Fibroblast of mammary gland (primary cell): ENCODE measurements at regions not wholly inside any gene's neighbourhood (a gene's known extent, or its start where the extent isn't known, plus 50 kb on each side); places are given as distances from the start of the nearest gene placed in this dataset.
A peak's percentile ranks its signal among the peaks of the same experiment; 100 is the strongest.

ENCODE experiments used
- DNase-seq: peaks from one replicate; pipeline ENCODE4 v3.0.0-alpha.2; 2010; ENCODE audit warnings: low read depth
- H3K4me3 ChIP-seq: 2 replicates; pipeline ENCODE4 v1.5.1; 2011; ENCODE audit warnings: low read depth, mild to moderate bottlenecking, low read length, moderate library complexity; ENCODE audit not compliant: control insufficient read depth
- TF ChIP-seq, protein P1 (sequence below): conservative IDR thresholded peaks from 2 replicates; pipeline ENCODE4 v1.5.1; 2011; ENCODE audit warnings: low read depth, low read length, inconsistent platforms; ENCODE audit not compliant: control insufficient read depth, insufficient read depth

- H3K4me3 ChIP-seq, result no peak overlapping the region
Observed at GRCh38 chr6:145189836-145190235, 545.5 kb downstream of the EPM2A start.

GRCh38 chr6:145194389-145194788, 540.9 kb downstream of the EPM2A start:
- no peak overlapping the region for H3K4me3 ChIP-seq
- no peak for DNase-seq
- TF ChIP-seq, protein P1, sequence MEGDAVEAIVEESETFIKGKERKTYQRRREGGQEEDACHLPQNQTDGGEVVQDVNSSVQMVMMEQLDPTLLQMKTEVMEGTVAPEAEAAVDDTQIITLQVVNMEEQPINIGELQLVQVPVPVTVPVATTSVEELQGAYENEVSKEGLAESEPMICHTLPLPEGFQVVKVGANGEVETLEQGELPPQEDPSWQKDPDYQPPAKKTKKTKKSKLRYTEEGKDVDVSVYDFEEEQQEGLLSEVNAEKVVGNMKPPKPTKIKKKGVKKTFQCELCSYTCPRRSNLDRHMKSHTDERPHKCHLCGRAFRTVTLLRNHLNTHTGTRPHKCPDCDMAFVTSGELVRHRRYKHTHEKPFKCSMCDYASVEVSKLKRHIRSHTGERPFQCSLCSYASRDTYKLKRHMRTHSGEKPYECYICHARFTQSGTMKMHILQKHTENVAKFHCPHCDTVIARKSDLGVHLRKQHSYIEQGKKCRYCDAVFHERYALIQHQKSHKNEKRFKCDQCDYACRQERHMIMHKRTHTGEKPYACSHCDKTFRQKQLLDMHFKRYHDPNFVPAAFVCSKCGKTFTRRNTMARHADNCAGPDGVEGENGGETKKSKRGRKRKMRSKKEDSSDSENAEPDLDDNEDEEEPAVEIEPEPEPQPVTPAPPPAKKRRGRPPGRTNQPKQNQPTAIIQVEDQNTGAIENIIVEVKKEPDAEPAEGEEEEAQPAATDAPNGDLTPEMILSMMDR, result no peak

More at GRCh38 chr6:145189836-145190235, 545.5 kb downstream of the EPM2A start:
- no peak for DNase-seq
- TF ChIP-seq, protein P1, result no peak

DNA sequence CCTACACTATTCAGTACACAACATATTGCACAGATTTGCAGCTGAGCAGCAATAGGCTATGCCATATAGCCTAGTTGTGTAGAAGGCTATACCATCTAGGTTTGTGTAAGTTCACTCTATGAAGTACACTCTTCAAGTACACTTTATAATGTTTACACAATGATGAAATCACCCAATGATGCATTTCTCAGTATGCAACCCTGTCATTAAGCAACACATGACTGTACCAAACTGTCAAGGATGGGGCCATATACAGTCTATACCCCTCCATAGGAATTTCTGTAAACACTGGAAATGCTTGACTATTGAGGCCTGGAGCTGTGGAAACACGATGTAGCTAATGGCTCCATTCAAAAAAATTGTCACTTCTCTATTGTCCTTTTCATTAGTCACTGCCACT, 535.4 kb downstream of the EPM2A start:
- peak; percentile 74 for DNase-seq
- H3K4me3 ChIP-seq, result no peak overlapping the region
- TF ChIP-seq, protein P1, result no peak

DNA sequence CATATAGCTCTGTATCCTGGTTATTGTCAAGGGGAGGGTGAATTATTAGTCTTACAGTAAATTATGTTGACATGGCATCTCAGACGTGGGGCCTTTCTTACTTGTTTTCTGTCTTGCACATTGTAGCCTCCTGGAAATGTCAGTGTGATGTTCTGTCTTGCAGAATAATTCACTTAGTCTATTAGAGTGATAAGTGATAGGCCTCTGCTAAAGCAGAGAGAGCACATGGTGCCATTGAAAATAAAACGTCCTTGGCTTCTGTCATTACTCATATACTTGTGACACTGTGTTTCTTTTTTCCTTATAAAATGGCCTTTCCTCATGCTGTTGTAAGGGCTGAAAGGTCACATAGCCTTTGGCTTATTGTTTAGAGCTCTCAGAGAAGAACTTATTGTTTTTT, 531.0 kb downstream of the EPM2A start:
- no peak for DNase-seq
- TF ChIP-seq, protein P1, result no peak

GRCh38 chr6:145206247-145206907, 528.9 kb downstream of the EPM2A start:
- H3K4me3 ChIP-seq, result no peak overlapping the region
- TF ChIP-seq, protein P1, result no peak

More for the DNA sequence above, 531.0 kb downstream of the EPM2A start:
- H3K4me3 ChIP-seq, result no peak overlapping the region

DNA sequence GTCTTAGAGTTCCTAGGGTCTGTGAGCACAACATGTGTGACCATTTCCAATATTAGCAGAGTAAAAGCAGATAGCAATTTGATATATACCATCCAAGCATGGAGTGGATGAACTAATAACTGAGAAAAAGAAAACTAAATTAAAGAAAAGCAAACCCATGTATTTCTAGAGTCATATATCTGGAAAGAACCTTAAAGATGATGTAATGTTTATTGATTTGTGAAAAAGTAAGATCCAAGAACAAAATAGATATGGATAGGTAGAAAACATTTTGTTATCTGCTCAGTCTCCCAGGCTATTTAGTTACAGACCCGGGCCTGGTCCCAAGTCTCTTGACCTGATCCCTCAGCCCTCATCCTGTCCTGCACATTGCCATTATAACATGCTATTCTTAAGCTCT, 526.8 kb downstream of the EPM2A start:
- TF ChIP-seq, protein P1, result no peak
- H3K4me3 ChIP-seq, result no peak overlapping the region
- no peak for DNase-seq

More at GRCh38 chr6:145206247-145206907, 528.9 kb downstream of the EPM2A start:
- DNase-seq, result peak; percentile 72
